ENCODE measurements at regions not wholly inside any gene's neighbourhood (a gene's known extent, or its start where the extent isn't known, plus 50 kb on each side); places are given as distances from the start of the nearest gene placed in this dataset.

- DNase-seq = no peak
- no peak overlapping the region for H3K4me3 ChIP-seq
- no peaks in the 10 kb centered on the region for H3K9me3 ChIP-seq
- intact Hi-C loops (cut with DNase I) = no loop called here
- H3K36me3 ChIP-seq = no peaks in the 10 kb centered on the region
- TF ChIP-seq CTCF (IDR thresholded peaks at IDR 0.05) = no peak
- 59 to 65% methylated on average over 9 of the region's 9 CpGs for whole genome bisulfite sequencing, 2 donors
- no peak for ATAC-seq
- no peak overlapping the region for H3K27ac ChIP-seq
- H3K4me1 ChIP-seq = no peaks in the 10 kb centered on the region
- peaks cover 0 to 5% (median 0%) of the 10 kb centered on the region in 4 donors for H3K27me3 ChIP-seq
- no peak for FAIRE-seq
Observed at GRCh38 chr6:137602313-137603197, 108.4 kb upstream of the OLIG3 start.

GRCh38 chr6:137610702-137611101, 116.5 kb upstream of the OLIG3 start:
- Histone ChIP-seq H3K9me3 (no peaks in the 10 kb centered on the region), H3K27ac (no peak overlapping the region), H3K4me3 (no peak overlapping the region), H3K36me3 (no peaks in the 10 kb centered on the region), H3K27me3 (peaks cover 0 to 5% (median 0%) of the 10 kb centered on the region in 4 donors), H3K4me1 (no peaks in the 10 kb centered on the region)
- 69 to 87% methylated on average over 2 of the region's 2 CpGs for whole genome bisulfite sequencing, 2 donors
- ATAC-seq (no peak), DNase-seq (no peak), FAIRE-seq (no peak)
- TF ChIP-seq CTCF (IDR thresholded peaks at IDR 0.05) = no peak
- intact Hi-C loops (cut with DNase I) = no loop called here

- DNase-seq (no peak), FAIRE-seq (no peak), ATAC-seq (no peak)
- no peak overlapping the region for H3K27ac ChIP-seq
- no peaks in the 10 kb centered on the region for H3K36me3 ChIP-seq
- TF ChIP-seq CTCF (IDR thresholded peaks at IDR 0.05) = no peak
- H3K4me3 ChIP-seq = no peak overlapping the region
- 45 to 52% methylated on average over 4 of the region's 4 CpGs for WGBS, 2 donors
- H3K9me3 ChIP-seq = no peaks in the 10 kb centered on the region
- H3K4me1 ChIP-seq = no peaks in the 10 kb centered on the region
- H3K27me3 ChIP-seq = no peaks in the 10 kb centered on the region
- intact Hi-C loops (cut with DNase I) = no loop called here
Observed at GRCh38 chr6:137623293-137623692, 129.1 kb upstream of the OLIG3 start.

- ATAC-seq = no peak
- no peak for DNase-seq
- no peak overlapping the region for H3K4me3 ChIP-seq
- H3K27ac ChIP-seq = no peak overlapping the region
- TF ChIP-seq CTCF (IDR thresholded peaks at IDR 0.05) = no peak
- 88% methylated on average over 8 of the region's 8 CpGs for WGBS, 2 donors
- H3K9me3 ChIP-seq = no peaks in the 10 kb centered on the region
- H3K4me1 ChIP-seq = no peaks in the 10 kb centered on the region
- FAIRE-seq = no peak
- H3K27me3 ChIP-seq = no peaks in the 10 kb centered on the region
- H3K36me3 ChIP-seq = no peaks in the 10 kb centered on the region
- intact Hi-C loops (cut with DNase I) = no loop called here
Observed at GRCh38 chr6:137625100-137625661, 131.0 kb upstream of the OLIG3 start.

GRCh38 chr6:137625808-137626207, 131.6 kb upstream of the OLIG3 start:
- no peak for TF ChIP-seq CTCF (IDR thresholded peaks at IDR 0.05)
- ATAC-seq = no peak
- no peak for DNase-seq
- Histone ChIP-seq H3K4me1 (no peaks in the 10 kb centered on the region), H3K36me3 (no peaks in the 10 kb centered on the region), H3K9me3 (no peaks in the 10 kb centered on the region), H3K4me3 (no peak overlapping the region), H3K27ac (no peak overlapping the region), H3K27me3 (no peaks in the 10 kb centered on the region)
- intact Hi-C loops (cut with DNase I) = no loop called here
- WGBS, 2 donors = 69 to 74% methylated on average over 7 of the region's 7 CpGs
- no peak for FAIRE-seq
